Muscle of leg (tissue), 3 donors: ENCODE measurements at regions not wholly inside any gene's neighbourhood (a gene's known extent, or its start where the extent isn't known, plus 50 kb on each side); places are given as distances from the start of the nearest gene placed in this dataset.
"Not testable (repeated sequence)": the region's sequence is repeated elsewhere in the genome, so short reads cannot be mapped to it uniquely, and the experiment has no call there.

Experiments
- DNase-seq: peaks from one replicate; pipeline ENCODE4 v3.0.0; 2013
- H3K27ac ChIP-seq: one replicate; pipeline ENCODE4 v1.5.1; 2013; ENCODE audit warnings: mild to moderate bottlenecking, low read length, control low read depth
- H3K27me3 ChIP-seq: one replicate; pipeline ENCODE4 v1.6.1; 2013; ENCODE audit warnings: low read length; ENCODE audit not compliant: control insufficient read depth, insufficient read depth
- H3K36me3 ChIP-seq: one replicate; pipeline ENCODE4 v1.6.1; 2013; ENCODE audit warnings: low read length; ENCODE audit not compliant: control insufficient read depth, insufficient read depth
- H3K4me1 ChIP-seq: one replicate; pipeline ENCODE4 v1.6.1; 2013; ENCODE audit warnings: low read length; ENCODE audit not compliant: control insufficient read depth, insufficient read depth
- H3K4me3 ChIP-seq: one replicate; pipeline ENCODE4 v1.5.1; 2013; ENCODE audit warnings: low read length, control low read depth
- H3K9me3 ChIP-seq: replicated peaks from 2 replicates; pipeline ENCODE4 v1.6.1; 2013; ENCODE audit warnings: low read depth, low read length; ENCODE audit not compliant: control insufficient read depth
- WGBS: methylation state at CpG from one replicate; pipeline ENCODE4 v1.1.5; 2013; ENCODE audit warnings: missing lambda C conversion rate; ENCODE audit not compliant: insufficient coverage; 5-methylcytosine and 5-hydroxymethylcytosine counted together

DNA sequence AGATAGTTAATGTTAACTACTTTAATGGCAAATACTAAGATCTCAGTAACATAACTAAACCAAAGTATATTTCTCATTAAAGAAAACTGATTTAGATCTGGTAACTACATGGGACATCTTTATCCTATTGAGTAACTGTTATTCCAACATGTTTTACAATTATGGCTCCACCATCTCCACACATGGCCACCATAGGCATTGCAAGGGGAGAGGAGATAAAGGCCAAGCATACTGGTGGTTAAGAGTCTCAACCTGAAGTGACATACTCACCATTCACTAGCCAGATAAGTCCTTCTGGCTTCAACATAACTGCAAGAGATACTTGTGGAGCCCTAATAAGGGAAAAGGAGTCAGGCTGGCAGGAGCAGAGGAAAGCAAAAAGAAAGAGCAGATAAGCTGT, 1586.4 kb upstream of the SPRY2 start:
- no peaks in the 10 kb centered on the region for H3K9me3 ChIP-seq
- H3K27ac ChIP-seq, result no peak overlapping the region
- H3K36me3 ChIP-seq, result no peaks in the 10 kb centered on the region
- no peaks in the 10 kb centered on the region for H3K27me3 ChIP-seq
- H3K4me3 ChIP-seq, result no peak overlapping the region
- H3K4me1 ChIP-seq, result no peaks in the 10 kb centered on the region
- DNase-seq, result no peak

DNA sequence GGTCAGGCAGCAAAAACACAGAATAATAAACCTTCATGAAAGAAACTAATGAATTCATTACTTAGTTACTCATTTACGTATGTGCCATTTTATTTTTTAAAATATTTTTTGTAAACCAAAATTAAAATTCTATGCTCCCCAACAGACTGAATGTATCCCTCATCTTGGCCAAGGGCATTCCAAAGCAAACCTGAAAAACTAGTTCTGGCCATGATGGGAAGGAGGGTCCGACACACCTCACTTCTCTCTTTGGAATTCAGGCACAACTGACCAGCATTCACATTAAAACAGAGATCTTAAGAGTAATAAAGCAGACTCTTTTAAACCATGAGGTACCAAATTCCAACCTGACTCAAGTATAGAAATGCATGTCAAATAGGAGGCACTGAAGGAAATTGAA, 1576.9 kb upstream of the SPRY2 start:
- Histone ChIP-seq H3K4me3 (no peak overlapping the region), H3K4me1 (no peaks in the 10 kb centered on the region), H3K9me3 (no peaks in the 10 kb centered on the region), H3K27ac (no peak overlapping the region), H3K36me3 (no peaks in the 10 kb centered on the region), H3K27me3 (no peaks in the 10 kb centered on the region)
- no peak for DNase-seq
- no CpG with 5 or more reads among the region's 2 CpGs for WGBS

DNA sequence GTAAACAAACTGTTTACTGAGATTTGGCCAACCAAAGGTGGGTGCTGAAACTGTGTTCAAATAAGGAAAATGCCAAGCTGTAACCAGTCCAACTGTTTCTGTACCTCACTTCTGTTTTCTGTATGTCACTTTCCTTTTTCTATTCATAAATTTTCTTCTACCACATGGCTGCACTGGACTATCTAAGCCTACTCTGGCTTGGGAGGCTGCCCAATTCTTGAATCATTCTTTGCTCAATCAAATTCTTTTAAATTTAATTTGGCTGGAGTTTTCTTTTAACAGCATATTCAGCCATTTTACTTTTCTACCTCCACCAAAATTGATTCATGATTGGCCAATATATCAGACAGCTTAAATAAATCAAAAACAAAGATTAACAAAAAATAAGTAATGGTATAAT, 1575.5 kb upstream of the SPRY2 start:
- no peaks in the 10 kb centered on the region for H3K9me3 ChIP-seq
- no peaks in the 10 kb centered on the region for H3K4me1 ChIP-seq
- no peaks in the 10 kb centered on the region for H3K27me3 ChIP-seq
- DNase-seq, result no peak
- no peaks in the 10 kb centered on the region for H3K36me3 ChIP-seq
- H3K27ac ChIP-seq, result no peak overlapping the region
- H3K4me3 ChIP-seq, result no peak overlapping the region

DNA sequence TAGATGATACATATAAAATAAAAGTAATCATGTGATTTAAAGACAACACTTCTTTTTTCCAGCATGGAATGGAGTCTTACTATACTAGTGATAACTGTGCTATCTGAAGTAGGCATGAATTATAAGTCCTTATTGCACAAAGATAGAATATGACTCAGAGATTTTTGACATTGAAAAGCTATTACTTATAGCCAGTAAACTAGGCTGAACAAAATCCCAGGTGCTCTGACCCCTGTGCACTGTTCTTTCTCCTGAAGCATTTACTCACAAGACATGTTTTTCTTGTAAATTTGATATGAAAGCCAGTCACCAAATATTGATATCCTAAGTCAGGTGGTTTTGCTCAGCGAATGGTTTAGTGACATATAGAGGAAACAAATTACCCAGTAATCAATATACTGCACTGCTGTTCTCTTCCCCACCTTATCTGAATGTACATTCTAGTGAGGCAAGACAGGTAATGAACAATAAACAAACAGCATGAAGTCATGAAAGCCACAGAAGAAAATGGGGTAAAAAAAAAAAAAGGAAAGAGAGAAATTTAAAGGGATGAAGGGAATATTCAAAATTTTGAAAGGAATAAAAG, 1567.0 kb upstream of the SPRY2 start:
- Histone ChIP-seq H3K27ac (no peak overlapping the region), H3K4me3 (no peak overlapping the region), H3K27me3 (no peaks in the 10 kb centered on the region), H3K36me3 (no peaks in the 10 kb centered on the region), H3K4me1 (no peaks in the 10 kb centered on the region), H3K9me3 (no peaks in the 10 kb centered on the region)
- DNase-seq, result no peak
- no CpG with 5 or more reads among the region's 1 CpG for WGBS

DNA sequence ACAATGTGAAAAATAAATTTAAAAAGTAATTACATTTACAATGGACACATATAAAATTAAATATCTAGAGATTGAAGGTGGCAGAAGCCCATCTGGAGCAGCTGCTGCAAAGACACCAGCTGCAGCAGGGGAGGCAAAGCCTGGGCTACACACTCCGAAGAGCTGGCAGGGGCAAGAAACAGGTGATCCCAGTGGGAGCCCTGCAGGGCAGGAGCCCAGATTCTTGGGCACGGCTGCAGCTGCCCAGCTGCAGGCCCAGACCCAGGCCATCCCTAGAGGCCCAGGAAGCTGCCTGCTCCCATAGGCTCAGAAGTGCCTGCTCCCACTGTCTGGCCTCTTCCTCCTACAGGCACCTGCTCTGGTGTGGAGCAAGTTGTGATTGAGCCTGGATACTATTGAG, 1547.9 kb upstream of the SPRY2 start:
- Histone ChIP-seq H3K27ac (no peak overlapping the region), H3K27me3 (no peaks in the 10 kb centered on the region), H3K4me1 (no peaks in the 10 kb centered on the region), H3K36me3 (no peaks in the 10 kb centered on the region), H3K4me3 (no peak overlapping the region), H3K9me3 (peaks cover 15% of the 10 kb centered on the region)
- 83% methylated on average over 2 of the region's 2 CpGs for WGBS
- DNase-seq, result no peak

DNA sequence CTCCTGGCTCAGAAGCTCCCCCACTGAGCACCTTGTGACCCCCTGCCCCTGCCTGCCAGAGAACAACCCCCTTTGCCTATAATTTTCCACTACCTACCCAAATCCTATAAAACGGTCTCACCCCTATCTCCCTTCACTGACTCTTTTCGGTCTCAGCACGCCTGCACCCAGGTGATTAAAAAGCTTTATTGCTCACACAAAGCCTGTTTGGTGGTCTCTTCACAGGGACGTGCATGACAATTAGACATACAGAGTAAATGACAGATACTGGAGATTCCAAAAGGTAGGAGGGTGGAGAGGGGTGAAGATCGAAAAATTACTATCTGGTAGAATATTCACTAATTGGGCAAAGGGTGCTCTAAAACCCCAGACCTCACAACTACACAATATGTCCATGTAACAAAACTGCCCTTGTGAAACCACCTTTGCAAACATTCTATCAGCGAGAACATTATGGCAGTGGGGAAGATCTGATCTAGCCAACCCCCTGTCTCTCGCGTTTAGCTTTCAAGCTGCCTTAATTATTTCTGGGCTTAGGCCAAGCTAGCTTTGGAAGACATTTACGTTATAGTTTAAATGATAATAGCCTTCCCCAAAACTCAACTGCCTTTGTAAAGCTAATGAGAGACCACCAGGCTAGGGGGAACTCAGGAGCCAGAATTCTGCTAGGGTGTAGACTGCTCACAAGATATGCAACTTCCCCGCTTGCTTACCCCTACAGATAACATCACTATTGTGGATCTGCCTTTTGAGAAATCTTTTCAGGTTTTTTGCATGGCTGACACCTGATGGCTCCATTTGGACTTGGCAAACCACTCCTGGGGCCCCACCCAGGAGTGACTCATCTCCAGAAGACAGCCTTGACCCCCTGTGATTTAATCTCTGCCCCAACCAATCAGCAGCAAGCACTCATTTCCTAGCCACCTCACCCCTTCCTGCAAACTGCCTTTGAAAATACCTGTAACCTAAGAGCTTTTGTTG, 1534.0 kb upstream of the SPRY2 start:
- no peaks in the 10 kb centered on the region for H3K36me3 ChIP-seq
- H3K4me1 ChIP-seq, result no peaks in the 10 kb centered on the region
- no peak overlapping the region for H3K27ac ChIP-seq
- DNase-seq, result no peak
- 66% methylated on average over 4 of the region's 10 CpGs for WGBS
- H3K9me3 ChIP-seq, result no peaks in the 10 kb centered on the region
- no peaks in the 10 kb centered on the region for H3K27me3 ChIP-seq
- no peak overlapping the region for H3K4me3 ChIP-seq

DNA sequence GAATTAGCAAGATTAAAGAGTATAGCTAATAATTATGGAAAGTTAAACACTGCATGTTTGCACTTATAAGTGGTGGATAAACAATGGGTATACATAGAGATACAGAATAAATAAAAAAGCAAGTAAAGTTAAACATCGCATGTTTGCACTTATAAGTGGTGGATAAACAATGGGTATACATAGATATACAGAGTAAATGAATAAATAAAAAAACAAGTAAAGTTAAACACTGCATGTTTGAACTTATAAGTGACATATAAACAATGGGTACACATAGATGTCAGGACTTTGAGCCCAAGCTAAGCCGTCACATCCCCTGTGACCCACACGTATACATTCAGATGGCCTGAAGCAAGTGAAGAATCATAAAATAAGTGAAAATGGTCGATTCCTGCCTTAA, 1533.3 kb upstream of the SPRY2 start:
- no peaks in the 10 kb centered on the region for H3K27me3 ChIP-seq
- no peak for DNase-seq
- H3K4me3 ChIP-seq, result no peak overlapping the region
- H3K9me3 ChIP-seq, result no peaks in the 10 kb centered on the region
- no peaks in the 10 kb centered on the region for H3K36me3 ChIP-seq
- no peak overlapping the region for H3K27ac ChIP-seq
- WGBS, result 83% methylated on average over 1 of the region's 4 CpGs
- no peaks in the 10 kb centered on the region for H3K4me1 ChIP-seq

DNA sequence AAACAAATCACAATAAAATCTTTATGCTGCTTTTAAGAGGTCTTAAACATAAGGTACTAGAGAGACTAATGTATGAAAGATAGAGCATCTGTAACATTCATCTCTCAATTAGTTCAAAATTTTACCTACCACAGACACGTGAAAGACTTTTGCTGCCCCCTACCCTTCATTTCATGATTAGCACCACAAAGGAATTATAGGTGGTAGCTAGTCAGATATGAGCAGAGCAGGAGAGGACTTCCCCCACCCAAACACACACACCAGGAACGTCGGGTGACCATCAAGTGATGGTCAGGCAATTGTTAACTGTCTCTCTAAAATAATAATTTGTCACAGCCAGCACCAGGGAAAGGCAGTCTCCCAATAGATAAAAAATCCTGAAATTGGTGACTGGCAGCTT, 1531.7 kb upstream of the SPRY2 start:
- Histone ChIP-seq H3K4me3 (no peak overlapping the region), H3K36me3 (no peaks in the 10 kb centered on the region), H3K27ac (no peak overlapping the region), H3K4me1 (no peaks in the 10 kb centered on the region), H3K27me3 (no peaks in the 10 kb centered on the region), H3K9me3 (no peaks in the 10 kb centered on the region)
- peak; percentile 14 for DNase-seq
- no CpG with 5 or more reads among the region's 3 CpGs for WGBS

DNA sequence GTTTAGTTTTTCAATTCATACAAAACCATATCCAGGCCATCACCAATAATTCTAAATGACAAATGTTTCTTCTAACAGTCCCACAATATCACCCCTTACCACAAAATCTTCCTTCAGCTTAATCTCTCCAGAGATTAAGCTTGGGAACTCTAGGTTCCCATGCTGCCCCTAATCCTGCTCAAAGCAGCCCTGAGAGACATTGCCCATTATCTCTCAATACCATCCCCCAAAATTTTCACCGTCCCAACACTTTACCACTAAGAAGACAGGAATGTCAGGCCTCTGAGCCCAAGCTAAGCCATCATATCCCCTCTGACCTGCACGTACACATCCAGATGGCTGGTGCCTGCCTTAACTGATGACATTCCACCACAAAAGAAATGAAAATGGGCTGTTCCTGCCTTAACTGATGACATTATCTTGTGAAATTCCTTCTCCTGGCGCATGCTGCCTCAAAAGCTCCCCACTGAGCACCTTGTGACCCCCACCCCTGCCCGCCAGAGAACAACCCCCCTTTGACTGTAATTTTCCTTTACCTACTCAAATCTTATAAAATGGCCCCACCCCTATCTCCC, 1530.9 kb upstream of the SPRY2 start:
- H3K27me3 ChIP-seq, H3K4me1 ChIP-seq, H3K27ac ChIP-seq, H3K36me3 ChIP-seq, H3K4me3 ChIP-seq, DNase-seq, H3K9me3 ChIP-seq: not testable (repeated sequence)
- 75% methylated on average over 2 of the region's 4 CpGs for WGBS

DNA sequence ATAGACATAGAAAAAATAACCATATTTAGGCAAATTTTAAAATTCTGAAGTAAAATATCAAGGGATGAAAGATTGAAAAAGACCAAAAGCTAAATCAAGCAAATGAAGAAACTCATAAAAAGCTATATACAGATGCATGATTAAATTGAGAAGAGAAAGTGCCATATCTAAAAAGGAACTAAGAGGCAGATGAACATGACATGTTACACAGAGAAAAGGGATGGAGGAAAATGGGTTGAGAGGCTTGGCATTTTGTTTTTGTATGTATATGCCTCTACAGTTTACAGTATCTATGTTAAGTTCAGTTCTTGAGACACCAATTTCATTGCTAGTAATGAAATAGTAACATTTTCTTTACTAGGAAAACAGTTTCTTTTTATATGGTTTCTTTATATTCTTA, 1507.4 kb upstream of the SPRY2 start:
- DNase-seq, result no peak
- Histone ChIP-seq H3K4me1 (no peaks in the 10 kb centered on the region), H3K27ac (no peak overlapping the region), H3K4me3 (no peak overlapping the region), H3K27me3 (no peaks in the 10 kb centered on the region), H3K9me3 (no peaks in the 10 kb centered on the region), H3K36me3 (no peaks in the 10 kb centered on the region)
